KMS-11 (cell line): ENCODE measurements at regions not wholly inside any gene's neighbourhood (a gene's known extent, or its start where the extent isn't known, plus 50 kb on each side); places are given as distances from the start of the nearest gene placed in this dataset.
A peak's percentile ranks its signal among the peaks of the same experiment; 100 is the strongest.

Source experiments
- H2AFZ ChIP-seq: fragments of 200-600 bp; sonication (generic); 2 replicates; pipeline ENCODE4 v1.6.1; 2016; ENCODE audit warnings: antibody characterized with exemption, mixed run types, low read depth
- H3K27ac ChIP-seq: fragments of 200-600 bp; sonication (generic); 2 replicates; pipeline ENCODE4 v1.6.1; 2016; ENCODE audit warnings: mild to moderate bottlenecking, mixed run types
- H3K27me3 ChIP-seq: fragments of 200-600 bp; sonication (generic); 2 replicates; pipeline ENCODE4 v1.6.1; 2017; ENCODE audit warnings: mild to moderate bottlenecking, low read depth, mixed run types, moderate library complexity; ENCODE audit not compliant: insufficient read depth
- H3K36me3 ChIP-seq: fragments of 200-600 bp; sonication (generic); 2 replicates; pipeline ENCODE4 v1.6.1; 2017; ENCODE audit warnings: mild to moderate bottlenecking, mixed run types; ENCODE audit not compliant: insufficient read depth
- H3K4me1 ChIP-seq: fragments of 200-600 bp; sonication (generic); 2 replicates; pipeline ENCODE4 v1.6.1; 2016; ENCODE audit warnings: mild to moderate bottlenecking, low read depth, mixed run types; ENCODE audit not compliant: poor library complexity, severe bottlenecking
- H3K4me2 ChIP-seq: fragments of 200-600 bp; sonication (generic); 2 replicates; pipeline ENCODE4 v1.7.0; 2016; ENCODE audit warnings: mild to moderate bottlenecking, mixed run types
- H3K4me3 ChIP-seq: fragments of 200-600 bp; sonication (generic); IDR thresholded peaks from 2 replicates; pipeline ENCODE4 v1.6.1; 2017; ENCODE audit warnings: low read depth, low read length, mixed read lengths; ENCODE audit not compliant: insufficient read depth
- H3K79me2 ChIP-seq: fragments of 200-600 bp; sonication (generic); 2 replicates; pipeline ENCODE4 v1.6.1; 2016; ENCODE audit warnings: low read depth, mixed run types; ENCODE audit not compliant: insufficient read depth
- H3K9ac ChIP-seq: fragments of 200-600 bp; sonication (generic); 2 replicates; pipeline ENCODE4 v1.6.1; 2016; ENCODE audit warnings: mild to moderate bottlenecking, mixed run types
- H4K20me1 ChIP-seq: fragments of 200-600 bp; sonication (generic); 2 replicates; pipeline ENCODE4 v1.6.1; 2016; ENCODE audit warnings: mild to moderate bottlenecking, mixed run types; ENCODE audit not compliant: insufficient read depth
- CTCF ChIP-seq: fragments of 200-600 bp; sonication (generic); conservative IDR thresholded peaks from 2 replicates; pipeline ENCODE4 v1.6.1; 2017; ENCODE audit warnings: low read depth, mild to moderate bottlenecking, antibody characterized with exemption, low read length, moderate library complexity, mixed read lengths

- Histone ChIP-seq H3K27me3 (no peaks in the 10 kb centered on the region), H3K36me3 (no peaks in the 10 kb centered on the region), H3K79me2 (no peaks in the 10 kb centered on the region), H3K4me1 (peaks cover 76% of the 10 kb centered on the region), H3K4me3 (no peak overlapping the region), H3K9ac (no peak overlapping the region), H4K20me1 (no peaks in the 10 kb centered on the region), H2AFZ (no peak overlapping the region), H3K27ac (no peak overlapping the region), H3K4me2 (no peak overlapping the region)
- TF ChIP-seq CTCF: no peak
These were observed 330.1 kb downstream of the DHX35 start for GRCh38 chr20:39292193-39292736.

- Histone ChIP-seq H3K4me1 (peaks cover 72% of the 10 kb centered on the region), H3K9ac (no peak overlapping the region), H3K27me3 (no peaks in the 10 kb centered on the region), H3K36me3 (no peaks in the 10 kb centered on the region), H2AFZ (no peak overlapping the region), H3K27ac (0 out of 2 replicates have a peak overlapping the region, but pooled peaks have one; percentile 35), H3K4me2 (peak overlapping the region; percentile 56; the same call in 1 of the 2 replicates), H4K20me1 (no peaks in the 10 kb centered on the region), H3K4me3 (no peak overlapping the region), H3K79me2 (no peaks in the 10 kb centered on the region)
- no peak for TF ChIP-seq CTCF
These were observed 329.2 kb downstream of the DHX35 start for GRCh38 chr20:39291301-39291700.

GRCh38 chr20:39290575-39290974 lies 328.4 kb downstream of the DHX35 start:
- Histone ChIP-seq H3K27ac (peak overlapping the region; percentile 35), H4K20me1 (no peaks in the 10 kb centered on the region), H2AFZ (no peak overlapping the region), H3K9ac (no peak overlapping the region), H3K36me3 (no peaks in the 10 kb centered on the region), H3K79me2 (no peaks in the 10 kb centered on the region), H3K4me1 (peaks cover 67% of the 10 kb centered on the region), H3K4me2 (peak overlapping the region; percentile 56), H3K4me3 (no peak overlapping the region), H3K27me3 (no peaks in the 10 kb centered on the region)
- no peak for TF ChIP-seq CTCF

GRCh38 chr20:39289831-39290230 lies 327.7 kb downstream of the DHX35 start:
- Histone ChIP-seq H3K4me2 (peak overlapping the region; percentile 56), H3K27ac (peak overlapping the region; percentile 35; the same call in 1 of the 2 replicates)
- no peak for TF ChIP-seq CTCF

More at GRCh38 chr20:39289831-39290230, 327.7 kb downstream of the DHX35 start:
- H2AFZ ChIP-seq: peak overlapping the region; percentile 6; the same call in 1 of the 2 replicates
- no peaks in the 10 kb centered on the region for H3K79me2 ChIP-seq
- H3K9ac ChIP-seq: no peak overlapping the region
- no peaks in the 10 kb centered on the region for H4K20me1 ChIP-seq
- no peaks in the 10 kb centered on the region for H3K27me3 ChIP-seq
- H3K4me3 ChIP-seq: no peak overlapping the region
- H3K36me3 ChIP-seq: no peaks in the 10 kb centered on the region
- H3K4me1 ChIP-seq: peaks cover 63% of the 10 kb centered on the region
